NB4 (cell line): ENCODE measurements at regions not wholly inside any gene's neighbourhood (a gene's known extent, or its start where the extent isn't known, plus 50 kb on each side); places are given as distances from the start of the nearest gene placed in this dataset.

Experiments used
- CTCF ChIP-seq: IDR thresholded peaks from one replicate; pipeline ENCODE4 v1.5.1; 2012; ENCODE audit warnings: low read depth, low read length
- MAX ChIP-seq: IDR thresholded peaks from 2 replicates; pipeline ENCODE4 v1.6.1; 2011; ENCODE audit warnings: low read depth, low read length
- MYC ChIP-seq: IDR thresholded peaks from 2 replicates; pipeline ENCODE4 v1.6.1; 2011; ENCODE audit warnings: low read depth, low read length
- POLR2A ChIP-seq: IDR thresholded peaks from 2 replicates; pipeline ENCODE4 v1.6.1; 2011; ENCODE audit warnings: mild to moderate bottlenecking; ENCODE audit not compliant: insufficient read length; ENCODE audit errors: extremely low read depth

- TF ChIP-seq CTCF (no peak), MAX (no peak), POLR2A (no peak), MYC (no peak)
Measured at GRCh38 chrX:34404386-34405070, 252.6 kb downstream of the TMEM47 start.
